SKM-1 (cell line): ENCODE measurements at regions not wholly inside any gene's neighbourhood (a gene's known extent, or its start where the extent isn't known, plus 50 kb on each side); places are given as distances from the start of the nearest gene placed in this dataset.

Experiments
- DNase-seq: peaks from one replicate; lab custom pipeline; 2025; ENCODE audit not compliant: unreplicated experiment; lab: John Stamatoyannopoulos, UW

GRCh38 chr11:32200136-32200847, 109.4 kb downstream of the RCN1 start:
- DNase-seq = no peak

GRCh38 chr11:32204751-32205150, 113.9 kb downstream of the RCN1 start:
- no peak for DNase-seq

- DNase-seq = no peak
Measured at GRCh38 chr11:32210556-32210955, 119.7 kb downstream of the RCN1 start.

GRCh38 chr11:32213223-32213622, 122.3 kb downstream of the RCN1 start:
- no peak for DNase-seq

- DNase-seq = no peak
Measured at GRCh38 chr11:32215157-32215556, 124.3 kb downstream of the RCN1 start.

- DNase-seq = no peak
Measured at GRCh38 chr11:32216749-32217148, 125.9 kb downstream of the RCN1 start.

GRCh38 chr11:32219320-32219719, 128.4 kb downstream of the RCN1 start:
- DNase-seq = no peak

GRCh38 chr11:32221476-32222032, 130.7 kb downstream of the RCN1 start:
- DNase-seq = no peak

- DNase-seq = no peak
Measured at GRCh38 chr11:32224580-32224979, 133.7 kb downstream of the RCN1 start.

- no peak for DNase-seq
Measured at GRCh38 chr11:32225571-32226285, 134.9 kb downstream of the RCN1 start.

- no peak for DNase-seq
Measured at GRCh38 chr11:32226480-32226879, 135.6 kb downstream of the RCN1 start.

GRCh38 chr11:32229576-32230240, 138.8 kb downstream of the RCN1 start:
- DNase-seq = no peak

- DNase-seq = peak; percentile 32
Measured at GRCh38 chr11:32231909-32232493, 141.1 kb downstream of the RCN1 start.

GRCh38 chr11:32232516-32232915, 141.6 kb downstream of the RCN1 start:
- DNase-seq = no peak

GRCh38 chr11:32233276-32233675, 142.4 kb downstream of the RCN1 start:
- DNase-seq = no peak

GRCh38 chr11:32233928-32234327, 143.1 kb downstream of the RCN1 start:
- no peak for DNase-seq

- DNase-seq = no peak
Measured at GRCh38 chr11:32244453-32244852, 153.6 kb downstream of the RCN1 start.

GRCh38 chr11:32253706-32254105, 162.8 kb downstream of the RCN1 start:
- DNase-seq = no peak

- no peak for DNase-seq
Measured at GRCh38 chr11:32255841-32256240, 165.0 kb downstream of the RCN1 start.

- DNase-seq = no peak
Measured at GRCh38 chr11:32256466-32256865, 165.6 kb downstream of the RCN1 start.

- peak; percentile 48 for DNase-seq
Measured at GRCh38 chr11:32259641-32260081, 168.8 kb downstream of the RCN1 start.
